Cardiac fibroblast (primary cell): ENCODE measurements at regions not wholly inside any gene's neighbourhood (a gene's known extent, or its start where the extent isn't known, plus 50 kb on each side); places are given as distances from the start of the nearest gene placed in this dataset.

Source experiments
- DNase-seq, 2 donors: peaks; one replicate each; pipeline versions ENCODE4 v3.0.0 to v3.0.0-alpha.2; 2010; ENCODE audit warnings: low read depth in 2 of 2
- H3K4me3 ChIP-seq, 2 donors: replicated peaks in 1 of 2; 1 replicate in 1 of 2; 2 replicates in 1 of 2; pipeline ENCODE4 v1.5.1; 2011; ENCODE audit warnings: low read depth in 2 of 2, low read length in 2 of 2, mild to moderate bottlenecking in 2 of 2, moderate library complexity in 1 of 2
- CTCF ChIP-seq: IDR thresholded peaks from one replicate; pipeline ENCODE4 v1.5.1; 2011; ENCODE audit warnings: low read depth, mild to moderate bottlenecking, low read length, inconsistent platforms

- no peak overlapping the region for H3K4me3 ChIP-seq
- TF ChIP-seq CTCF: no peak
- peak in 1 of 2 donors; percentile 25 for DNase-seq
Observed at GRCh38 chr21:25298512-25299491, 308.5 kb downstream of the MRPL39 start.

GRCh38 chr21:25297117-25297516 lies 310.2 kb downstream of the MRPL39 start:
- DNase-seq: no peak
- no peak overlapping the region for H3K4me3 ChIP-seq
- no peak for TF ChIP-seq CTCF

- no peak for TF ChIP-seq CTCF
- no peak overlapping the region for H3K4me3 ChIP-seq
- peak; percentile 22 to 24 for DNase-seq
Observed at GRCh38 chr21:25296252-25296651, 311.0 kb downstream of the MRPL39 start.

GRCh38 chr21:25292396-25292795 lies 314.9 kb downstream of the MRPL39 start:
- TF ChIP-seq CTCF: no peak
- no peak overlapping the region for H3K4me3 ChIP-seq
- DNase-seq: no peak

- peak; percentile 53 for TF ChIP-seq CTCF
Observed at GRCh38 chr21:25283720-25284119, 323.6 kb downstream of the MRPL39 start.

GRCh38 chr21:25281134-25281533 lies 326.1 kb downstream of the MRPL39 start:
- no peak for TF ChIP-seq CTCF
- no peak for DNase-seq
- no peak overlapping the region for H3K4me3 ChIP-seq

More at GRCh38 chr21:25283720-25284119, 323.6 kb downstream of the MRPL39 start:
- DNase-seq: peak; percentile 71 to 77
- H3K4me3 ChIP-seq: no peak overlapping the region
